Renal cortical epithelial cell (primary cell): ENCODE measurements at regions not wholly inside any gene's neighbourhood (a gene's known extent, or its start where the extent isn't known, plus 50 kb on each side); places are given as distances from the start of the nearest gene placed in this dataset.

Experiments
- DNase-seq: peaks from one replicate; pipeline ENCODE4 v3.0.0-alpha.2; 2011; ENCODE audit warnings: low read depth

DNA sequence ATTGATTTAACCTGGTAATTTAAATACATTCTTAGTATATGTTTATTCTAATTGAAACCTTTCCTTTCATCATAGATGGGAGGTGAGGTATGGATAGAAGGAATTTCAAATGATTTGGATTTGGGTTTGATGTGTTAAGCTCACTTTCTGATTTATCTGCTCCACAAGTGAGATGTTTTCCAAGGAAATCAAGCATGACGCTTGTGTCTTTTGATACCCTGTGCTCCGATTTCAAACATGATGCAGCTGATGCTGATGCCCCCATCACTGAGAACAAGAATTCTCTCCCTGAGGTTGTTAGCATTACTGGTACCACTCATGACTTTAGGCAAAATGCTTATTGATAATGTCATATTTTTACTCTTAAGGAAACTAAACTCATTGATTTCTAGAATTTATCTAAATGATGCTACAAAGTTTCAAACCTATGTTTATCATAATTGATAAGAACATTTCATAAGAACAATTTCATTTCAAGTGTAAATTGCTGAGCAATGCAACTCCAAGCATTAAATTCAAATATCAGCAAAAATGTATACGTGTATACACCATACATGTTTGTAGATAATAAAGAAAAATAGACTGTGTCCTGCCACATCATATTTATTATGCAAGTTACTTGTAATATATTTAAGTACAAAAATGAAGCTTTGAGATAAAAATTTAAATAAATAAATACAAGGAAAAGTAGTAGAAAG lies 75.5 kb upstream of the LRIG3 start:
- no peak for DNase-seq

- DNase-seq = no peak
These were observed 68.5 kb upstream of the LRIG3 start for GRCh38 chr12:58988643-58989344.

DNA sequence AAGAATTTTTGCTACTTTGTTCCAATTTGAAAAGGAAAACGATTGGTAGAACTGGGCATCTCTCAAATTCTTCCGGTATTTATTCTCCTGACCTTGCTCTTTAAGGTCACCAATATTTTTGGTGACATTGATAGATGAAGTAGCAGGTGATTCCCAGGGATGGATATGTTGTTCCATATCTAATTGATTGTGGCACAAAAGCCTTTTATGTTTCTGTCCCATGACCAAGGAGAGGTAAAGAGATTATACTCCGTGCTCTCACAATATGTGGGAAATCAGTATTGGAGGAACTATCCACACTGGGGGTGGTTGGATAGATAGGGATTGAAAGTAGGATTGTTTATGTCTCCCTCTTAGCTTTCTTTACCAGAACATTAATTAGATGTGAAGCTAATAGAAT lies 61.7 kb upstream of the LRIG3 start:
- DNase-seq = no peak

DNA sequence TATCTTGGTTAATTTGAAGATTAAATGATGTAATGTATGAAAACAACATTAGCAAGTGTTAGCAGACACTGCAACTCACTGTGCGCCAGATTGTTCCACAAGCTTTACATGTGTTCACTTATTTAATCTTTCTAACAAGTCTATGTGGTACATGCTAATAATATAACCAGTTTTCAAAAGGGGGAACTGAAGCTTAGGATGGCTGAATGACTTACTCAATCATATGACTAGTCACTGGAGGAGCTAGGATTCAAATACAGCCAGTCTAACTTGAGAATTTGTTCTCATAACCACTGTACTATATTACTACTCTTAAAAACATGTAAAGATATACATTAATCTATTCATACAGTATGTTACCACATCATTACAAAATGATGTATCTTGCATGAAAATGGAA lies 60.5 kb upstream of the LRIG3 start:
- no peak for DNase-seq

DNA sequence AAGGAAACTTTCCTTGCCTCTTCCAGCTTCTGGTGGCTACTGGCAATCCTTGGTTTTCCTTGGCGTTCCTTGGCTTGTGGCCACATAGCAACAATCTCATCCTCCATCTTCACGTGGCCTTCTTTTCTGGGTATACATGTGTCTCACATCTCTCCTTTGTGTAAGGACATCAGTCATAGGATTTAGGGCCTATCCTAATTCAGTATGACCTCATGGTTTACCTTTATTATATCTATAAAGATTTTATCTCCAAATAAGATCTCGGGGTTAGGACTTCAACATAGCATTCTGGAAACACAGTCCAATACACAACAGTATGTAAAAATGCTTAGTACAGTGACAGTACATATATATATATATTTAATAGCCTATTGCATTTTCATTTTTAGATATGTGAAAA lies 58.4 kb upstream of the LRIG3 start:
- no peak for DNase-seq

- DNase-seq = no peak
These were observed 57.2 kb upstream of the LRIG3 start for GRCh38 chr12:58977476-58977875.

GRCh38 chr12:58976146-58976545 lies 55.8 kb upstream of the LRIG3 start:
- no peak for DNase-seq
